ENCODE measurements at regions not wholly inside any gene's neighbourhood (a gene's known extent, or its start where the extent isn't known, plus 50 kb on each side); places are given as distances from the start of the nearest gene placed in this dataset.
"Not testable (repeated sequence)": the region's sequence is repeated elsewhere in the genome, so short reads cannot be mapped to it uniquely, and the experiment has no call there.

- Histone ChIP-seq H3K36me3 (ENCODE audit: control insufficient read depth, insufficient read depth, low read length) (no peaks in the 10 kb centered on the region), H3K27ac (ENCODE audit: low read length) (peak overlapping the region; percentile 45), H3K4me3 (ENCODE audit: low read length) (no peak overlapping the region), H3K9me3 (ENCODE audit: control insufficient read depth, low read depth, low read length) (no peaks in the 10 kb centered on the region), H3K4me1 (ENCODE audit: control insufficient read depth, insufficient read depth, low read length) (peaks cover 6% of the 10 kb centered on the region), H3K27me3 (ENCODE audit: control insufficient read depth, insufficient read depth, low read length) (no peaks in the 10 kb centered on the region)
- no CpG with 5 or more reads among the region's 4 CpGs for WGBS (ENCODE audit: insufficient coverage, low lambda C conversion rate)
- peak; percentile 55 to 72 for DNase-seq
Observed at GRCh38 chr4:152195888-152196287, 340.0 kb downstream of the FBXW7 start.

- 100% methylated on average over 1 of the region's 2 CpGs for WGBS (ENCODE audit: insufficient coverage, low lambda C conversion rate)
- Histone ChIP-seq H3K9me3 (ENCODE audit: control insufficient read depth, low read depth, low read length) (no peaks in the 10 kb centered on the region), H3K4me3 (ENCODE audit: low read length) (no peak overlapping the region), H3K27ac (ENCODE audit: low read length) (no peak overlapping the region), H3K4me1 (ENCODE audit: control insufficient read depth, insufficient read depth, low read length) (peaks cover 6% of the 10 kb centered on the region), H3K27me3 (ENCODE audit: control insufficient read depth, insufficient read depth, low read length) (no peaks in the 10 kb centered on the region), H3K36me3 (ENCODE audit: control insufficient read depth, insufficient read depth, low read length) (no peaks in the 10 kb centered on the region)
- DNase-seq, result no peak
Observed at GRCh38 chr4:152193059-152193458, 342.8 kb downstream of the FBXW7 start.

GRCh38 chr4:152190907-152191306 is 345.0 kb downstream of the FBXW7 start:
- WGBS (ENCODE audit: insufficient coverage, low lambda C conversion rate), result no CpG with 5 or more reads among the region's 7 CpGs
- H3K4me3 ChIP-seq (ENCODE audit: low read length), result no peak overlapping the region
- no peak for DNase-seq
- H3K36me3 ChIP-seq (ENCODE audit: control insufficient read depth, insufficient read depth, low read length), result no peaks in the 10 kb centered on the region
- no peak overlapping the region for H3K27ac ChIP-seq (ENCODE audit: low read length)
- H3K27me3 ChIP-seq (ENCODE audit: control insufficient read depth, insufficient read depth, low read length), result no peaks in the 10 kb centered on the region
- no peaks in the 10 kb centered on the region for H3K9me3 ChIP-seq (ENCODE audit: control insufficient read depth, low read depth, low read length)
- H3K4me1 ChIP-seq (ENCODE audit: control insufficient read depth, insufficient read depth, low read length), result peaks cover 6% of the 10 kb centered on the region

- 40% methylated on average over 1 of the region's 4 CpGs for WGBS (ENCODE audit: insufficient coverage, low lambda C conversion rate)
- Histone ChIP-seq H3K4me3 (ENCODE audit: low read length) (no peak overlapping the region), H3K36me3 (ENCODE audit: control insufficient read depth, insufficient read depth, low read length) (no peaks in the 10 kb centered on the region), H3K27me3 (ENCODE audit: control insufficient read depth, insufficient read depth, low read length) (no peaks in the 10 kb centered on the region), H3K9me3 (ENCODE audit: control insufficient read depth, low read depth, low read length) (no peaks in the 10 kb centered on the region), H3K4me1 (ENCODE audit: control insufficient read depth, insufficient read depth, low read length) (no peaks in the 10 kb centered on the region), H3K27ac (ENCODE audit: low read length) (no peak overlapping the region)
- no peak for DNase-seq
Observed at GRCh38 chr4:152189451-152190179, 346.3 kb downstream of the FBXW7 start.

- Histone ChIP-seq H3K4me3 (ENCODE audit: low read length) (no peak overlapping the region), H3K4me1 (ENCODE audit: control insufficient read depth, insufficient read depth, low read length) (no peaks in the 10 kb centered on the region), H3K9me3 (ENCODE audit: control insufficient read depth, low read depth, low read length) (no peaks in the 10 kb centered on the region), H3K27ac (ENCODE audit: low read length) (no peak overlapping the region), H3K36me3 (ENCODE audit: control insufficient read depth, insufficient read depth, low read length) (no peaks in the 10 kb centered on the region), H3K27me3 (ENCODE audit: control insufficient read depth, insufficient read depth, low read length) (no peaks in the 10 kb centered on the region)
- no CpG with 5 or more reads among the region's 4 CpGs for WGBS (ENCODE audit: insufficient coverage, low lambda C conversion rate)
- no peak for DNase-seq
Observed at GRCh38 chr4:152188801-152189200, 347.1 kb downstream of the FBXW7 start.

GRCh38 chr4:152187693-152188092 is 348.2 kb downstream of the FBXW7 start:
- DNase-seq, result no peak
- Histone ChIP-seq H3K36me3 (ENCODE audit: control insufficient read depth, insufficient read depth, low read length) (no peaks in the 10 kb centered on the region), H3K4me3 (ENCODE audit: low read length) (no peak overlapping the region), H3K27me3 (ENCODE audit: control insufficient read depth, insufficient read depth, low read length) (no peaks in the 10 kb centered on the region), H3K27ac (ENCODE audit: low read length) (no peak overlapping the region), H3K4me1 (ENCODE audit: control insufficient read depth, insufficient read depth, low read length) (no peaks in the 10 kb centered on the region), H3K9me3 (ENCODE audit: control insufficient read depth, low read depth, low read length) (peaks cover 4% of the 10 kb centered on the region)
- WGBS (ENCODE audit: insufficient coverage, low lambda C conversion rate), result no CpG with 5 or more reads among the region's 3 CpGs

GRCh38 chr4:152185786-152186550 is 349.9 kb downstream of the FBXW7 start:
- no peak for DNase-seq
- peaks cover 4% of the 10 kb centered on the region for H3K9me3 ChIP-seq (ENCODE audit: control insufficient read depth, low read depth, low read length)
- H3K4me1 ChIP-seq (ENCODE audit: control insufficient read depth, insufficient read depth, low read length), result no peaks in the 10 kb centered on the region
- H3K27ac ChIP-seq (ENCODE audit: low read length), result no peak overlapping the region
- no peaks in the 10 kb centered on the region for H3K27me3 ChIP-seq (ENCODE audit: control insufficient read depth, insufficient read depth, low read length)
- no CpG with 5 or more reads among the region's 8 CpGs for WGBS (ENCODE audit: insufficient coverage, low lambda C conversion rate)
- H3K36me3 ChIP-seq (ENCODE audit: control insufficient read depth, insufficient read depth, low read length), result no peaks in the 10 kb centered on the region
- no peak overlapping the region for H3K4me3 ChIP-seq (ENCODE audit: low read length)

- no peak overlapping the region for H3K4me3 ChIP-seq (ENCODE audit: low read length)
- 80% methylated on average over 2 of the region's 7 CpGs for WGBS (ENCODE audit: insufficient coverage, low lambda C conversion rate)
- no peak overlapping the region for H3K27ac ChIP-seq (ENCODE audit: low read length)
Observed at GRCh38 chr4:152181150-152181549, 354.7 kb downstream of the FBXW7 start.

GRCh38 chr4:152180369-152180768 is 355.5 kb downstream of the FBXW7 start:
- no peak overlapping the region for H3K27ac ChIP-seq (ENCODE audit: low read length)
- DNase-seq, result no peak
- H3K27me3 ChIP-seq (ENCODE audit: control insufficient read depth, insufficient read depth, low read length), result no peaks in the 10 kb centered on the region
- H3K4me3 ChIP-seq (ENCODE audit: low read length), result no peak overlapping the region
- no peaks in the 10 kb centered on the region for H3K4me1 ChIP-seq (ENCODE audit: control insufficient read depth, insufficient read depth, low read length)
- peaks cover 4% of the 10 kb centered on the region for H3K9me3 ChIP-seq (ENCODE audit: control insufficient read depth, low read depth, low read length)
- no CpG with 5 or more reads among the region's 2 CpGs for WGBS (ENCODE audit: insufficient coverage, low lambda C conversion rate)
- no peaks in the 10 kb centered on the region for H3K36me3 ChIP-seq (ENCODE audit: control insufficient read depth, insufficient read depth, low read length)

More at GRCh38 chr4:152181150-152181549, 354.7 kb downstream of the FBXW7 start:
- H3K36me3 ChIP-seq (ENCODE audit: control insufficient read depth, insufficient read depth, low read length), result no peaks in the 10 kb centered on the region
- H3K4me1 ChIP-seq (ENCODE audit: control insufficient read depth, insufficient read depth, low read length), result no peaks in the 10 kb centered on the region
- no peak for DNase-seq
- H3K9me3 ChIP-seq (ENCODE audit: control insufficient read depth, low read depth, low read length), result peaks cover 4% of the 10 kb centered on the region
- H3K27me3 ChIP-seq (ENCODE audit: control insufficient read depth, insufficient read depth, low read length), result no peaks in the 10 kb centered on the region

GRCh38 chr4:152177538-152177937 is 358.4 kb downstream of the FBXW7 start:
- H3K4me3 ChIP-seq (ENCODE audit: low read length); DNase-seq; H3K36me3 ChIP-seq (ENCODE audit: control insufficient read depth, insufficient read depth, low read length); H3K9me3 ChIP-seq (ENCODE audit: control insufficient read depth, low read depth, low read length); H3K27ac ChIP-seq (ENCODE audit: low read length); H3K27me3 ChIP-seq (ENCODE audit: control insufficient read depth, insufficient read depth, low read length); H3K4me1 ChIP-seq (ENCODE audit: control insufficient read depth, insufficient read depth, low read length): not testable (repeated sequence)

All from large intestine (tissue), 3 donors.